Trophoblast cell (in vitro differentiated cells and primary cell): ENCODE measurements at regions not wholly inside any gene's neighbourhood (a gene's known extent, or its start where the extent isn't known, plus 50 kb on each side); places are given as distances from the start of the nearest gene placed in this dataset.

Source experiments
- DNase-seq, 2 donors: peaks; one replicate each; pipeline ENCODE4 v3.0.0-alpha.2; 2016
- H2AFZ ChIP-seq: 2 replicates; pipeline ENCODE4 v1.6.1; 2013; ENCODE audit warnings: low read length, moderate library complexity, mild to moderate bottlenecking; ENCODE audit not compliant: insufficient read depth, poor library complexity
- H2AK5ac ChIP-seq: 2 replicates; pipeline ENCODE4 v1.6.1; 2013; ENCODE audit warnings: mild to moderate bottlenecking, low read length
- H2BK120ac ChIP-seq: 2 replicates; pipeline ENCODE4 v1.6.1; 2013; ENCODE audit warnings: low read length, mild to moderate bottlenecking, moderate library complexity; ENCODE audit not compliant: insufficient read depth, poor library complexity
- H2BK12ac ChIP-seq: 2 replicates; pipeline ENCODE4 v1.6.1; 2013; ENCODE audit warnings: mild to moderate bottlenecking, low read length, moderate library complexity
- H2BK5ac ChIP-seq: 2 replicates; pipeline ENCODE4 v1.6.1; 2013; ENCODE audit warnings: low read length, low read depth, moderate library complexity, mild to moderate bottlenecking; ENCODE audit not compliant: poor library complexity
- H3K14ac ChIP-seq: 2 replicates; pipeline ENCODE4 v1.6.1; 2013; ENCODE audit warnings: mild to moderate bottlenecking, low read length
- H3K18ac ChIP-seq: 2 replicates; pipeline ENCODE4 v1.6.1; 2013; ENCODE audit warnings: mild to moderate bottlenecking, low read length
- H3K23ac ChIP-seq: 2 replicates; pipeline ENCODE4 v1.6.1; 2013; ENCODE audit warnings: low read length
- H3K27ac ChIP-seq: 2 replicates; pipeline ENCODE4 v1.5.1; 2013; ENCODE audit warnings: low read depth, mild to moderate bottlenecking, inconsistent platforms, low read length, moderate library complexity
- H3K27me3 ChIP-seq: 2 replicates; pipeline ENCODE4 v1.6.1; 2013; ENCODE audit warnings: inconsistent platforms, mild to moderate bottlenecking, low read length, moderate library complexity; ENCODE audit not compliant: insufficient read depth
- H3K36me3 ChIP-seq, 2 experiments: 1 replicate in 1 of 2; 2 replicates in 1 of 2; pipeline ENCODE4 v1.6.1; 2013; ENCODE audit warnings: low read length in 2 of 2, mild to moderate bottlenecking in 2 of 2, moderate library complexity in 1 of 2; ENCODE audit not compliant: insufficient read depth in 2 of 2, control insufficient read depth in 1 of 2
- H3K4ac ChIP-seq: 2 replicates; pipeline ENCODE4 v1.6.1; 2013; ENCODE audit warnings: low read depth, mild to moderate bottlenecking, low read length, moderate library complexity
- H3K4me1 ChIP-seq, 2 experiments: 1 replicate in 1 of 2; 2 replicates in 1 of 2; pipeline ENCODE4 v1.6.1; 2013; ENCODE audit warnings: low read length in 2 of 2, mild to moderate bottlenecking in 2 of 2, moderate library complexity in 1 of 2; ENCODE audit not compliant: insufficient read depth in 2 of 2, control insufficient read depth in 1 of 2
- H3K4me2 ChIP-seq: 2 replicates; pipeline ENCODE4 v1.6.1; 2013; ENCODE audit warnings: inconsistent platforms, mild to moderate bottlenecking, low read length, moderate library complexity
- H3K4me3 ChIP-seq: 2 replicates; pipeline ENCODE4 v1.5.1; 2013; ENCODE audit warnings: mild to moderate bottlenecking, low read depth, low read length, inconsistent platforms
- H3K79me1 ChIP-seq: one replicate; pipeline ENCODE4 v1.6.1; 2013; ENCODE audit warnings: low read length
- H3K79me2 ChIP-seq: 2 replicates; pipeline ENCODE4 v1.6.1; 2013; ENCODE audit warnings: low read length, mild to moderate bottlenecking; ENCODE audit not compliant: control insufficient read depth, insufficient read depth, poor library complexity
- H3K9ac ChIP-seq: 2 replicates; pipeline ENCODE4 v1.6.1; 2013; ENCODE audit warnings: mild to moderate bottlenecking, low read length
- H3K9me3 ChIP-seq: 2 replicates; pipeline ENCODE4 v1.6.1; 2013; ENCODE audit warnings: low read depth, mild to moderate bottlenecking, control low read depth, inconsistent platforms, low read length; ENCODE audit not compliant: insufficient read depth
- H4K12ac ChIP-seq: 2 replicates; pipeline ENCODE4 v1.6.1; 2013; ENCODE audit warnings: low read depth, mild to moderate bottlenecking, low read length, moderate library complexity
- H4K8ac ChIP-seq: 2 replicates; pipeline ENCODE4 v1.6.1; 2013; ENCODE audit warnings: low read depth, mild to moderate bottlenecking, low read length, moderate library complexity
- H4K91ac ChIP-seq: one replicate; pipeline ENCODE4 v1.6.1; 2013; ENCODE audit warnings: low read depth, mild to moderate bottlenecking, low read length, moderate library complexity
- WGBS: extraction: QIAGEN DNeasy Blood & Tissue Kit; methylation state at CpG from one replicate; pipeline ENCODE4 v1.1.7; 2013; ENCODE audit warnings: missing lambda C conversion rate; ENCODE audit not compliant: insufficient read length, insufficient coverage; ENCODE audit errors: extremely low coverage; 5-methylcytosine and 5-hydroxymethylcytosine counted together

GRCh38 chr15:58380280-58380945 is 51.4 kb upstream of the LIPC start:
- no CpG with 5 or more reads among the region's 4 CpGs for WGBS

GRCh38 chr15:58381697-58382096 is 50.1 kb upstream of the LIPC start:
- Histone ChIP-seq H3K14ac (no peak overlapping the region), H3K4me1 (peaks cover 3% of the 10 kb centered on the region in 2 experiments), H3K79me1 (no peaks in the 10 kb centered on the region), H2BK12ac (peak overlapping the region; percentile 43), H2AK5ac (no peak overlapping the region), H2BK120ac (no peak overlapping the region), H4K8ac (no peak overlapping the region), H2BK5ac (no peak overlapping the region), H3K4me3 (no peak overlapping the region), H2AFZ (no peak overlapping the region), H3K18ac (no peak overlapping the region), H4K91ac (no peak overlapping the region), H3K4me2 (no peak overlapping the region), H3K23ac (no peak overlapping the region), H3K9ac (no peak overlapping the region), H3K79me2 (no peaks in the 10 kb centered on the region), H3K9me3 (no peaks in the 10 kb centered on the region), H4K12ac (no peak overlapping the region), H3K36me3 (peaks cover 0 to 2% of the 10 kb centered on the region in 2 experiments), H3K27ac (no peak overlapping the region), H3K27me3 (no peaks in the 10 kb centered on the region), H3K4ac (no peak overlapping the region)
- DNase-seq, result no peak
- no CpG with 5 or more reads among the region's 4 CpGs for WGBS

More at GRCh38 chr15:58380280-58380945, 51.4 kb upstream of the LIPC start:
- Histone ChIP-seq H4K12ac (no peak overlapping the region), H3K27me3 (no peaks in the 10 kb centered on the region), H3K9me3 (no peaks in the 10 kb centered on the region), H3K4ac (no peak overlapping the region), H3K79me1 (peaks cover 2% of the 10 kb centered on the region), H4K91ac (peak overlapping the region; percentile 51), H2AK5ac (no peak overlapping the region), H3K27ac (no peak overlapping the region), H3K4me3 (no peak overlapping the region), H3K23ac (no peak overlapping the region), H4K8ac (no peak overlapping the region), H3K4me2 (no peak overlapping the region), H3K18ac (no peak overlapping the region), H2BK12ac (peak overlapping the region; percentile 88), H3K79me2 (no peaks in the 10 kb centered on the region), H3K9ac (no peak overlapping the region), H2AFZ (no peak overlapping the region), H2BK120ac (peak overlapping the region; percentile 44), H2BK5ac (peak overlapping the region; percentile 27), H3K36me3 (peaks cover 0 to 2% of the 10 kb centered on the region in 2 experiments), H3K14ac (no peak overlapping the region), H3K4me1 (peaks cover 3% of the 10 kb centered on the region in 2 experiments)
- no peak for DNase-seq
